Activated T-cell treated with anti-CD3 and anti-CD28 coated beads for 4 hours (primary cell): ENCODE measurements at regions not wholly inside any gene's neighbourhood (a gene's known extent, or its start where the extent isn't known, plus 50 kb on each side); places are given as distances from the start of the nearest gene placed in this dataset.
"Not testable (repeated sequence)": the region's sequence is repeated elsewhere in the genome, so short reads cannot be mapped to it uniquely, and the experiment has no call there.

Source experiments
- DNase-seq: peaks from one replicate; pipeline ENCODE4 v3.0.0-alpha.2; 2020

DNA sequence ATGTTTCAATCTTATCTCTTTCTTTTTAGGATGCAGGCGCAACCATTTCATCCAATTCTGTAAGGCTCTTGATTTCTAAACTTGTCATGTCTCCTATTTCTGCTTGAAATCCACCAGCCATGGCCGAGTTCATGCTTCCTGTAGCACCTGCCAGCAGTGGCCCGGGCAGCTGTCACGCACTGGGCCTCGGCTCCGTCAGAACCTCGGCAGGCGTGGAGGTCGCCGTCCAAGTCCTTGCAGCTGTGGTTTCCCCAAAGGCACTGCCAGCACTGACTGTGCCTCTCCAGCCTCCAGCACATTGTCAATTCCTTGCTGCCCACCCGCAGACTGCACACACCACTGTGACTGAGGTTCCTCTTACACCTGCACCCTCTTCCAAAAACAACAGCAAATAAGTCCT lies 188.7 kb upstream of the SALL3 start:
- no peak for DNase-seq

DNA sequence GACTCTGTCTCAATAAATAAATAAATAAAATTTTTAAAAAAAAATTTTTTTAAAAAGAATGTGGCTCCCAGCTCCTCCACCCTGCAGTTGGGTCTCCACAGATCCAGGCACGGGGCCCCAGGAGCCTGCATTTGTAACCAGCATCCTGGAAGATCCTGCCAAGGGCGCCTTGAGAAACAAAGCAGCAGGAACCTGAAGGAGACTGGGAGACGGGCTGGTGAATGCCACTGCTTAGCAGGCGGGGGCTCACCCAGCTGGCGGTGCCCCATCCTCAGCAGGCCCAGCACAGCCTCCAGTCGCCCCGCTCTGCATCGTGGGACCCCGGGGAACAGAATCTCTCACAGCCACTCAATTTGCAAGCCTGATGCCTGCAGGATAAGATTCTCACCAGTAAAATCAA lies 187.5 kb upstream of the SALL3 start:
- no peak for DNase-seq

DNA sequence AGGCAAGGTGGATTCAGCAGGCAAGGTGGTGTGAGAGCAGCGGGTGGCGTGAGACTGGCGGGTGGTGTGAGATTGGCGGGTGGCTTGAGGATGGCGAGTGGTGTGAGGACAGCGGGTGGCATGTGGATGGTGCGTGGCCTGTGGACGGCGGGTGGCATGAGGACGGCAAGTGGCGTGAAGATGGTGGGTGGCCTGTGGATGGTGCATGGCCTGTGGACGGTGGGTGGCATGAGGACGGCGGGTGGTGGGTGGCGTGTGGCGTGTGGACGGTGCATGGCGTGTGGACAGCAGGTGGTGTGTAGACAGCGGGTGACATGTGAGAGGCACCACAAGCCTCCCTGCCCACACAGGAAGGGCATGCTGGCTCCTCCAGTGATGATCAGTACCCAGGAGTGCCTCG lies 186.9 kb upstream of the SALL3 start:
- no peak for DNase-seq

DNA sequence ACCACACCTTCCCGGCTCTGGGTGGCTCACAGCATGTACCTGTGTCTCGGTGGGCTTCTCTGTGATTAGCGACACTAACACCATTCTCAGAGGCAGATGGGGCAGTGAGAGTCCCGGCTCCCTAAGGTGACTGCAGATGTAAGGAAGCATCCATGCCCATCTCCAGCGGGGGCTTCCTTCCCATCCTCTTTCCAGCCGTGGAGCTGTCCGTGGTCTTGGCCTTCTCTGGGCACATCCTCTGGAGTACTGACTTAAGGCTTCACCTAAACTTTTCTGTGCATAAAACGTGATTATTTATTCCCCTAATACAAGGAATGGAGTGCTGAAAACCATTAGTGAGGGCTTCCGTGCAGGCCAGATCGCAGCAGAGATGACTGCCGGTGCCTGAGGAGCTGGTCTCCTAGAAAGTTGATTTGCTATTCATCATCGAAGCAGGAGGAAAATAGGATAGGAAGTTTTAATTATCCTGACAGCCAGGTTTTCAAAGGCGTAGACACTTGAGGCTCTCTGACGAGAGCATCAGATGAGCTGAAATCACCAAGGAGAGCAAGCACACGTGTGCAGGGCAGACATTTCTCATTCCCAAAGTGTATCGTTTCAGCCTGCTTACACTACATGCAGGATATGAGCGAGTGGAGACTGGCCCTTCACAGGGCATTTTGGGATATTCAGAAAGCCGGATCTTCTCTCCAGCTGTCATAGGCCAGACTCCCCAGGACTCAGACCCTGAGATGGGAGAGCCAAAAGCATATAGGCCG lies 186.1 kb upstream of the SALL3 start:
- no peak for DNase-seq

GRCh38 chr18:78794071-78794430 lies 185.6 kb upstream of the SALL3 start:
- DNase-seq: no peak

DNA sequence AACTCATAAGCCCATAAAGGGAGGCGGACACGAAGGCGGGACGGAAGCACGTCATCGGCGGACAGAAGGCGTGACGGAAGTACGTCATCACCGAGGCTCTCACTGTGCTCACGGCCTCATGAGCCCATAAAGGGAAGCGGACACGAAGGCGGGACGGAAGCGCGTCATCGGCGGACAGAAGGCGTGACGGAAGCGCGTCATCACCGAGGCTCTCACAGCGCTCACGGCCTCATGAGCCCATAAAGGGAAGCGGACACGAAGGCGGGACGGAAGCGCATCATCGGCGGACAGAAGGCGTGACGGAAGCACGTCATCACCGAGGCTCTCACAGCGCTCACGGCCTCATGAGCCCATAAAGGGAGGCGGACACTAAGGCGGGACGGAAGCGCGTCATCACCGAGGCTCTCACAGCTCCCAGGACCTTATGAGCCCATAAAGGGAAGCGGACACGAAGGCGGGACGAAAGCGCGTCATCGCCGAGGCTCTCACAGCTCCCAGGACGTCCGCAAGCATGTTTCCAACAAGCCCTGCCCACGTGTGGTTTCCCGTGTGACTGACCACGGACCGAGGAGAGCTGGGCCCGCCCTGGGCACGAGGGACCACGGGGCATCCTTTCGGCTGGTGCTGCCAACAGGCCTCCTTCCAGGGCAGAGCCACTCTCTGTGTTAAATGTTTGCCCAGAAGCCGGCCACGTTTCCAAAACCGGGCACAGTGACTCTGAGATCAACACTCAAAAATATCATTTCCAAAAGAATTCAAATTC lies 182.7 kb upstream of the SALL3 start:
- no peak for DNase-seq

DNA sequence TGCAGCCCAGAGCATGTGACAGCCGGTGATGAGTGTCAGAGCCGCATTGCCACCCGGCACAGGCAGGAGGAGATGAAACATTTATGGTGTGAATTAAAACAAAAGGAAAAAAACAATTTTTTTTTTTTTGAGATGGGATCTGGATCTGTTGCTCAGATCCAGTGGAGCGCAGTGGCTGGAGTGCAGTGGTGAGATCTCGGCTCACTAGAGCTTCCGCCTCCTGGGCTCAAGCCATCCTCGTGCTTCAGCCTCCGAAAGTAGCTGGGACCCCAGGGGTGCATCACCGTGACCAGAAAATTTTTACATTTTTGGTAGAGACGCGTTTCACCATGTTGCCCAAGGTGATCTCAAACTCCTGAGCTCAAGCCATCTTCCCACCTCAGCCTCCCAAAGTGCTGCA lies 182.1 kb upstream of the SALL3 start:
- DNase-seq: no peak

GRCh38 chr18:78798402-78799175 lies 181.0 kb upstream of the SALL3 start:
- DNase-seq: no peak

GRCh38 chr18:78799382-78800089 lies 180.1 kb upstream of the SALL3 start:
- DNase-seq: no peak

DNA sequence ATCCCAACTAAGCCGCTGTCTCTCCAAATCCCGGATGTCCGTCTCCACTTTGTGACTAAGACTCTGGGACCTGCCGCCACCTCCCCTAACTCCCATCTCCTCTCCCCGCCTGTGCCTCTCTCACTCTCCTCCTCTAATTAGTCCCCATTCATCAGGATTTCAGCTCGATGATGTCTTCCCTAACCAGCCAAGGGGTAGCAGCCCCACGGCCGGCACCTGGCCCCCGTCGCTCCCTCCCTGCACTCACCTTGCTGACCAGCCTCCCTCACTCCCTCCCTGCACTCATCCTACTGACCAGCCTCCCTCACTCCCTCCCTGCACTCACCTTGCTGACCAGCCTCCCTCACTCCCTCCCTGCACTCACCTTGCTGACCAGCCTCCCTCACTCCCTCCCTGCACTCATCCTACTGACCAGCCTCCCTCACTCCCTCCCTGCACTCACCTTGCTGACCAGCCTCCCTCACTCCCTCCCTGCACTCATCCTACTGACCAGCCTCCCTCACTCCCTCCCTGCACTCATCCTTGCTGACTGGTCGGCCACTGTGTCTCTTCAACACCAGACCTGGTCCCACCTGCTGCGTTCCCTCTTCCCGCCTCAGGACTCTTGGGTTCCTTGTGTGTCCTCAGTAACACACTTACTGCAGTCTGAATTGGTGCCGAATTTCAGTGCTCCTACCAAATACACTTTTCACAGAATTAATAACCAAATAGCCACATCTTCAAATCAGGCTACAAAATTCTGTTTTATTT lies 179.3 kb upstream of the SALL3 start:
- DNase-seq: not testable (repeated sequence)

- no peak for DNase-seq
These were observed 178.6 kb upstream of the SALL3 start for GRCh38 chr18:78801011-78801410.

- DNase-seq: no peak
These were observed 176.5 kb upstream of the SALL3 start for GRCh38 chr18:78803104-78803503.

DNA sequence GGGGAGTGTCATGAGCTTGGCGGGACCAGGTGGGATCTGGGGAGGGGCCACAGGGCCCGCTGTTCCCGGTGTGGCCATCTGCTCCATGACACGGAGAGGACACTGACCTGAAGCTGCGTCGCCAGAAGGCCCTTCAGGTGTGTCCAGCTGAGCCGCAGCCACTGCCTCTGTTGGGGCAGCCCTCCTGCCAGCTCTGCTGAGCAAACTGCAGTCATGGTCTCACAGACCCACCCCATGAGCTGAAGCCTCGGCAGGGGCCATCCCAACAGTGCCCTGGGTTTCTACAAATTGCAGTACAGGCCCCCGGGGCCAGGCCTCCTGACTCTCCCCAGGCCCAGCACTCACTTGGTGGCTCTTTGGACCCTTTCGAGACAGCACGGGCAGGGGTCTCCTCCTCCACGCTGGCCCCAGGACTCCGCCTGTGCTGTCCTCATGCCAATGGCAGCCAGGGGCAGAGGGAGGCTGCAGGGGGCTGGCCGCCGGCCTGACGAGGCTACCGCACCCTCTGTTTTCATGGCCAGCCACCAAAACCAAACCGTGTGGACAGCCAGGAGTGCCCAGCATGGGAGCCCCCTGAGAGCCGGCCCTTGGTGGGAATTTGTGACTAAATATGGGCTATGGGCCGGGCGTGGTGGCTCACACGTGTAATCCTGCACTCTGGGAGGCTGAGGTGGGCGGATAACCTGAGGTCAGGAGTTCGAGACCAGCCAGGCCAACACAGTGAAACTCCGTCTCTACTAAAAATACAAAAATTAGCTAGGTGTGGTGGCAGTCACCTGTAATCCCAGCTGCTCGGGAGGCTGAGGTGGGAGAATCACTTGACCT lies 175.2 kb upstream of the SALL3 start:
- no peak for DNase-seq

DNA sequence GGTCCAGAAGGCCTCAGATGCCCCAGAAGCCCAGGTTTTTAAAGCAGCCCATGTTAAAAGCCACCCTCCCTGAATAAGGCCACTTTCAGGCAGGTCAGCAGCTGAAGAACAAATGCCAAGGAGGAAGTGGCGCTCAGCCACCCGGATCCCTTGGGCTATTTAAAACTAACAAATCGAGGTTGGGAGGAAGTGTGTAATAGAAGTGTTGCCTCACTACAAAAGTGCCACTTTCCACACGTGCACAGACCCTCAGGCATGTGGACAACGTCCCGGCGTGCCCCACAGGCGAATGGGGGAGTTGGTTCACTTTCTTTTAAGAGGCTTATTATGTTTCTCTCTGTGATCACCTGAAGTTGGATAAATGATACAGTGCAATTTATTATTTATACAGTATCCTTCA lies 173.8 kb upstream of the SALL3 start:
- DNase-seq: no peak

GRCh38 chr18:78807668-78808067 lies 171.9 kb upstream of the SALL3 start:
- no peak for DNase-seq

- no peak for DNase-seq
These were observed 169.8 kb upstream of the SALL3 start for GRCh38 chr18:78809845-78810244.

DNA sequence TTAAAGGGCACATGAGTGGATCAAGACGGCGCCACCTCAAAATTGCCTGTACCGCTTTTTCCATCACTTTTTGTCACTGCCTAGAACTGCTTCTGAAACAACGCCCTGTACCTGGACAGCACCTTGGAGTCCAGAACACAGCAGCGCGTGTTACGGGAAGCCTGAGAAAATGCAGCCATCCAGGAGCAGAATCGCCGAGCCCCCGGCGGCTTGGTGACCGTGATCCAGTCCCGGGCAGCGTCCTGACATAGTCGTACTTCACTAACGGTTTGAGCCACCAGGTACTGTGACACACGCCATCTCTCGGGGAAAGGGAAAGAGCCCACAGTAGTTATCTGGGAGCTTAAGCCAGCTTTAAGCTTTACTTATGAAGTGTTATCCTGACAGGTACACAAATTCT lies 168.9 kb upstream of the SALL3 start:
- DNase-seq: no peak

- DNase-seq: no peak
These were observed 167.6 kb upstream of the SALL3 start for GRCh38 chr18:78812067-78812466.

DNA sequence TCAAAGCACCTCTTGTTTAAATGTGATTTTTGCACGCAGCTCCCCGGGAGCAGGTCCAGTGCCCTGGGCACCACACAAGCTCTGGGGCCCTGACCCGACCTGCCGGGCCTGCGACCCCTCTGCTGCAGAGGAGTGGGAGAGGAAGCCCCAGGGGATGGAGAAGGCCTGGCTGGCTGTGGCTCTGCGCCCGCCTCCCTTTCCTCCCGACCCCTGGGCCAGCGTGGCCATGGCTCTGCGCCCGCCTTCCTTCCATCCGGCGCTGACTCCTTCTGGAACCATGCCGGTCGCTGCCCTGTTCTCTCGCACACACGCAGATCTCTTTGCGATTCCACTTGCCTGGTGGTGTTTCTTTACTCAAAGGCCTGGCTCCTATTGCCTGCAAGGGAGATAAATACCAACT lies 166.5 kb upstream of the SALL3 start:
- no peak for DNase-seq

DNA sequence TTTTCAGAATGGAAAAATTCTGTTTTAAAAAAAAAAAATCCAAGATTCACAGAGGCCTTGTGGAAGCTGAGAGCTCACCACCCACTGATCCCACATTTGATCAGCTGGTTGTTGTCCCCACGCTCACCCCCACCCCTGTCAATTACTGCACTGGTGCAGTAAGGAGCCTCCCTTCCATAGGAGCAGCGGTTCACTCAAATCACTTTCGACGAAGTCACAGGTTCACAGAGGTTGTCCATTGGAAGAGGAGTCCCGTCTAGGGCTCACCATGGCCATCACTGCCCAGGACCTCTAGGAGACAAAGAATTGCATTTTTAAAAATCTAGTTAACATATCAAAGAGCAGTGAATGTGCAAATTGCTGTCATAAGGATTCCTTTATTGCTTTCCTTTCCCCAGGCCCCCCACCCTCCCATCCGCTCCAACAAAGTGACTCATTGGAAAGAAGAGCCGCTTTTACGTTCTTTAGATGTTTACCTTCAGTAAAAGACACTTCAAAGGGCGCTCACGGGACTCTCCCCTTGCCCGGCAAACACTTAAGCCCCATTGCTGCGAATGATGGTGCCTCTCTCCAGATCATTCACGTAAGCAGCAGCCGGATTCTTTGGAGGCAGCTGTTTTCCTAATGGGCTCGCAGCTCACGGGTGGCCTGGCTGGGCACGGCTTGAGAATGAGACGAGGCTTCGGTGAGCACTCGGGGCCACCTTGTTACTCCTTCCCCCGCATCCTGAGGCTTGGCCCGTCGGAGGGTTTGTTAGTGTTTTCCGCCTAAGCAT lies 165.5 kb upstream of the SALL3 start:
- DNase-seq: no peak

GRCh38 chr18:78814766-78815165 lies 164.9 kb upstream of the SALL3 start:
- no peak for DNase-seq
